OCI-LY3 (cell line): ENCODE measurements at regions not wholly inside any gene's neighbourhood (a gene's known extent, or its start where the extent isn't known, plus 50 kb on each side); places are given as distances from the start of the nearest gene placed in this dataset.

Source experiments
- EZH2phosphoT487 ChIP-seq: fragments of 200-600 bp; shearing (Covaris generic); IDR thresholded peaks from 2 replicates; pipeline ENCODE4 v1.6.1; 2018; ENCODE audit warnings: antibody characterized with exemption, mixed run types, low read depth
- TF ChIP-seq, protein P1 (sequence below): fragments of 200-600, 300-600 bp; sonication (generic); IDR thresholded peaks from 2 replicates; pipeline ENCODE4 v1.5.1; 2014; ENCODE audit warnings: antibody characterized with exemption, low read length, low read depth

DNA sequence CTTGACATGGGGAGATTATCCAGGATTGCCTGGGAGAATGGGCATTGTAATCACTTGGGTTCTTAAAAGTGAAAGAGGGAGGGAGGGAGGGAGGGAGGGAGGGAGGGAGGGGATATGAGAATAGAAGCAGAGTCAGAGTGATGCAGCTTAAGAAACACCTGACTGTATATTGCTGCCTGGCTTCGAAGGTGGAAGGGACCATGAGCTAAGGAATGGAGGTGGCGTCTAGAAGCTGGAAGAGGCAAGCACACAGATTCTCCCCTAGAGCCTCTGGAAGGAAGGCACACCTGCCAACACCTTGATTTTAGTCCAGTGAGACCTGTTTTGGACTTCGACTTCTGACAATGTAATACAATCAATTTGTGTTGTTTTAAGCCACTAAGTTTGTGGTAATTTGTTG is 78.4 kb downstream of the PRL start:
- TF ChIP-seq, protein P1, sequence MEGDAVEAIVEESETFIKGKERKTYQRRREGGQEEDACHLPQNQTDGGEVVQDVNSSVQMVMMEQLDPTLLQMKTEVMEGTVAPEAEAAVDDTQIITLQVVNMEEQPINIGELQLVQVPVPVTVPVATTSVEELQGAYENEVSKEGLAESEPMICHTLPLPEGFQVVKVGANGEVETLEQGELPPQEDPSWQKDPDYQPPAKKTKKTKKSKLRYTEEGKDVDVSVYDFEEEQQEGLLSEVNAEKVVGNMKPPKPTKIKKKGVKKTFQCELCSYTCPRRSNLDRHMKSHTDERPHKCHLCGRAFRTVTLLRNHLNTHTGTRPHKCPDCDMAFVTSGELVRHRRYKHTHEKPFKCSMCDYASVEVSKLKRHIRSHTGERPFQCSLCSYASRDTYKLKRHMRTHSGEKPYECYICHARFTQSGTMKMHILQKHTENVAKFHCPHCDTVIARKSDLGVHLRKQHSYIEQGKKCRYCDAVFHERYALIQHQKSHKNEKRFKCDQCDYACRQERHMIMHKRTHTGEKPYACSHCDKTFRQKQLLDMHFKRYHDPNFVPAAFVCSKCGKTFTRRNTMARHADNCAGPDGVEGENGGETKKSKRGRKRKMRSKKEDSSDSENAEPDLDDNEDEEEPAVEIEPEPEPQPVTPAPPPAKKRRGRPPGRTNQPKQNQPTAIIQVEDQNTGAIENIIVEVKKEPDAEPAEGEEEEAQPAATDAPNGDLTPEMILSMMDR, result no peak
- no peak for TF ChIP-seq EZH2phosphoT487
